NCI-H1436 treated with DMSO at 0.1 percent for 48 hours (cell line): ENCODE measurements at regions not wholly inside any gene's neighbourhood (a gene's known extent, or its start where the extent isn't known, plus 50 kb on each side); places are given as distances from the start of the nearest gene placed in this dataset.
"Not testable (repeated sequence)": the region's sequence is repeated elsewhere in the genome, so short reads cannot be mapped to it uniquely, and the experiment has no call there.

ENCODE experiments used
- DNase-seq: peaks from one replicate; lab custom pipeline; 2025; lab: John Stamatoyannopoulos, UW

DNA sequence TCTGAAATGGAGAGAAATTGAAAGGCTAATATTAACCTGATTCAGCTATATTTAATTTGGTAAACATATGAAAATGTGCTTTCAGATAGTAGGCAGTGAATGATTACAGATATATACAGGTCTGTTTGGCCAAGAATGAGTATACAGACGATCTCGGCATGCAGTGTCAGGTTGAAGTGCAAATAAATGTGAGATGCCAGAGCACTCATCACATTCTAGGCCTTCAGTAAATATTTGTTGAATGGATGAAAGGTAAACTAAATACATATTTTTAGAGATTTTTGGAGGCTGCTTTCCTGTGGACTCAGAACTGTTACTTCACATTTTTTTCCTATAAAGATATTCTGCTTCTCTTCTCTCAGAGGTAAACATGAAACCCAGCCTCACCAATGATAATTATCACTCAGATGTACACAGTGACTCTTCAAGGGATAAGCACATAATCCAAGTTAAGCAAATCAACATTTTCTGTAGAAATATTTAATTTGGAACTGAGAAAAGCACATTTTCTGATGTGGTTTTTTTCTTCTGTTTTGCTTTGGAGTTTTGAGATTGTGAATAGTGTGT lies 702.9 kb downstream of the BRINP3 start:
- no peak for DNase-seq

GRCh38 chr1:189775343-189775742 lies 702.3 kb downstream of the BRINP3 start:
- DNase-seq: no peak

- no peak for DNase-seq
These were observed 698.6 kb downstream of the BRINP3 start for GRCh38 chr1:189779034-189779433.

DNA sequence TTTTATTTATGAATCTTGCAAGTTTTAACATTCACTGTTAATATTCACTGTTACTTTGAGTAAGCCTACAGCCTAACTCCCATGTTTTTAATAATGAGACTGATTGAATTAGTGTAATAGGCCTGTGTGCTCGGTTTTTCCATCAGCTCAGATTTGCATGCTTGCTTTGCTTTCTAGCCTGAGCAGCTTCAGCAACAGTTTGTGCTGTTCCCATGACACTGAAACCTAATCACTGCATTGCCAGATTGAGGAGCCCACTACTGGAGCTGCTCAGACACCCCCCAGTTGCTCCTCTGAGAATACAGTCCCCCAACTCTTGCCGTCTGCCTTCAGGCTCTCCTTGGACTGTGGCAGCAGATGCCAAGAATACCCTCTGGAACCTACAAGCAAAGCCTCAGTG lies 695.4 kb downstream of the BRINP3 start:
- DNase-seq: no peak

- no peak for DNase-seq
These were observed 694.2 kb downstream of the BRINP3 start for GRCh38 chr1:189783456-189783855.

DNA sequence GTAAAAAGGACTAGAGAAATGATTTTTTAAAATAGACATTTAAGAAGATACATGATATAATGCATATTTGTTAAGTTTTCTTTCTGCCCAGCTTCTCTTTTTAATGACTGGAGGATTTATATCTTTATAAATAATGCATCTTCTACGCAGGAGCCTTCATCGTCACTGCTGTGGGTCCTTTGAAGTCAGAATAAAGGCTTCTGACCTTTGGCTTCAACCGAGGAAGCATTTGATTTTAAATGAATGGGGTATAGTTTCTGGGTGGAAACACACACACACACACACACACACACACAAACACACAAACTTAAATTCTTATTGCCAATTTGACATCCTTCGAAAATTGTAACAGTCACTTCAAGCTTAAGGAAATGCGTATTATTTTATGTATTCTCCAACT lies 690.9 kb downstream of the BRINP3 start:
- DNase-seq: no peak

GRCh38 chr1:189787201-189787600 lies 690.5 kb downstream of the BRINP3 start:
- no peak for DNase-seq

DNA sequence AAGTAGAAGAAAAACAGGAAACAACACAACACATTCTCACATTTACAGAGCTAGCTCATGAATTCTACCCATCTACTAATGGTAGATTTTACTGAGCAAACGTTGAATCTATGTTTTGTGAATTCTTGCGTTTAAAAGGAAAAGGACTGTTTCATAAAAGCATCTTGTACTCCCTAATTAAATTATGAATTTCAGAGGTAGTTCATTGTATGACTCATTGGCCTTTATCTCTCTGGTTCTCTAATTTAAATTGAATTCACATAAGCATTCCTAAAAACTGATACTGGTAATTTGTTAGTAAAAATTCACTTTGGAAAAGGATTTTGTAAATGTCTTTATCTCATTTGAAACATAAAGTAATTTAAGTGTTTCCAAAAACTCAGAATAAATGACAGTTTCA lies 687.3 kb downstream of the BRINP3 start:
- no peak for DNase-seq

- no peak for DNase-seq
These were observed 674.3 kb downstream of the BRINP3 start for GRCh38 chr1:189803364-189803763.

GRCh38 chr1:189804352-189804751 lies 673.3 kb downstream of the BRINP3 start:
- no peak for DNase-seq

DNA sequence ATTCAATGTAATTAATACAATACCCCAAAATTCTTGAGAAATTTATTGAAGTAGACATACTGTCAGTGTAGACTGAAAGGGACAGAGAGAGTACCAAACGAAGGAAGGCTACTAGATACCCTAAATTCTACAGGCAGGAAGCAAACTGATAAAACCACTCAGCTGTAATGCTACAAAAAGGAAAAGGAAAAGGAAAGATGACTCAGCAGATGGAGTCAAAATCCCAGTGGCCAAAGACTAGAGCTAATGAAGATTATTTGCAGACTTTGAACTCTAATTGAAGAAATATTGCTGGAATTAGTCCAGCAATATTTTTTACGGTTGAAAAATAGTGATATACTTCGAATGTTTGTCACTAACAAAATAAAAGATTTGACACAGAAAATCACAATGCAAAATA lies 671.9 kb downstream of the BRINP3 start:
- DNase-seq: no peak

GRCh38 chr1:189810639-189811038 lies 667.0 kb downstream of the BRINP3 start:
- not testable (repeated sequence) for DNase-seq

DNA sequence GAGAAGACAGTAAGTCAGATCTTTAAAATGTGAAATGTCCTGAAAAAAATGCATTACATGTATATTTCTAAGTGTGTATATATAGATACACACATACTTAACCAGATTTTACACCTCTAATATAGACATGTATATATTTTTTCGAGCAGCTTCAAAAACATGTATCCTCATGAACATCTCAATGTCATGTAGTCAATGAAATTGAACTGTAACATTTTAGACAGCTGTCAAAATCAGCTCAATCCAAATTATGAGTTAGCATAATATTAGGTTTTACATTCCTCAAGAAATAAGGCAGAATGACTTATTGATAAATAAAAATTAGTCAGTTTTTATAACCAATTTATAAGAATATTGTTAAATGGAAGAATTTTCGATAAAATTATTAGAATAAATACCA lies 665.7 kb downstream of the BRINP3 start:
- no peak for DNase-seq

DNA sequence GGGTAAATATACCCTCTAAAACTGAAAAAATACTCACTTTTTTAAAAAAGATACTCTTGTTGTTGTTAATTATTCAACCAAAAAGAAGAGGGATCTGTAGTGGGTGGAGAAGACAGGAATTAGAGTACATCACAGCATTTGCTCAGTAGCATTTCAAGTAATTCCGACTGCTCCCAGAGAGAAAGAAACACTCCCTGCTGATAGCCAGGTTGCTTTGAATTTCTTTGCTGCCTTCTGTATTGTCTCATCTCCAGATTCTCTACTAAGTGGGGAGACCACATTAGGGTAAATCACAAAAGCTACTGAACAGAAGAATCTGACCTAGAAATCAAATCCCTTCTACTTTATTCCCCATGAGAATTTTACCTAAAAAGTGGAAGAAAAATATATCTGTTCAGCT lies 661.1 kb downstream of the BRINP3 start:
- no peak for DNase-seq

- DNase-seq: no peak
These were observed 657.9 kb downstream of the BRINP3 start for GRCh38 chr1:189819751-189820150.

GRCh38 chr1:189821833-189822232 lies 655.8 kb downstream of the BRINP3 start:
- DNase-seq: no peak

DNA sequence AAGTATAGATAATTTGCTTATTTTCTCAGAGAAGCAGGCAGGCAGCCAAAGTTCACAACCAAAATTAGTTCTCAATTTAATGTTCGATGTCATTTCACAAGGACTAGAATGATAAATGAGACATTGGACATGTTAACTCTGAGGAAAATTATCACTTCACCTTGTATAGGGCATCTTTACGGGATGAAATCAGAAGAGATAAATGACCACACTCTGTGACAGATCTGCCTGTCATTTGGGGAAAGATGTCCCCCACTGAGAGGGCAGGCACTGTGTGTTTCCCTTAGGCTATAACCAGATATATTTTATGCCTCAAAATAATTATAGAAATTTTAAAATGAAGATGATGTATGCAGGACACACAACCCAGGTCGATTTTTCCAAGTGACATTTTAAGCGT lies 642.9 kb downstream of the BRINP3 start:
- DNase-seq: no peak

DNA sequence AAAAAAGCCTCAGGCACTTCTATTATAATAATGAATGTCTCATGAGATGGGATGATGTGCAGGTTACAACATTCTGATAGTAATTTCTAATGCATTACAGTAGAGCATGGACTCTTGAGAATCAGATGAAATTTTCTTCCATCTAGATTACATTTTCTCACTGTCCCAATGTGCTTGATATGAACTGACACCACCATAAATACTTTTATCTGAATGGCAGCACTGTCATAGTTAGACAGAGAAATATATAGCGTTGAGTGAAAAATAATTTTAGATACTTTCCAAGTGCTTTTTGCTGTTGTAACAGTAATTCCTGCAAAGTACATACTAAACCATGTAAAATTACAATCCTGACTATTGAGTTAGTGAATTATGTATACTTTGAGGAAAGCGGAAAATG lies 630.1 kb downstream of the BRINP3 start:
- no peak for DNase-seq

DNA sequence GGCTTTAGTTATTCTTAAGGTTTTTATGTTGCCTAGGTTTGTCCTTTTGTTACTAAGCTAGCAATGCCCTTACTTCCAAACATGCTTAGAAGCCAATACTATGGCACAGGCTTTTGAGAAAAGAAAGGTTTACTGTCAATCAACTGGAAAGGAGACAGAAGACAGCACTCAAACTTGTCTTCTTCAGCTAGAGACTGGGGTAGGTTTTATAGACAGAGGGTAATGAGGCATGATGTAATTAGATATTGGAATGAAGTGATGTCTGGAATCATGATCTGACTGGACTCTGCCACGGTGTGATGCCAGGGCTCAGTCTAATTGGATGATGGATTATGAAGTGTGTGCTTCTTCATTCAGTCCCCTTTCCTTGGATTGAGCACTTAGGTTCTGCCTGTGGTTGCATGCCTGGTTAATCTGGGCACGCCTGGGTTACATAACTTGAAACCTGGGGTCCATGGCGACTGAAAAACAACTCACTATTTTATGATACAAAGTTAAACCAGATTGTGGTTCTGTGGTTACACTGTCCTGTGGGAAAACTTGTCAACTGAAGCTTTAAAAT lies 625.8 kb downstream of the BRINP3 start:
- DNase-seq: no peak

GRCh38 chr1:189859385-189859977 lies 618.2 kb downstream of the BRINP3 start:
- no peak for DNase-seq

GRCh38 chr1:189866606-189867005 lies 611.1 kb downstream of the BRINP3 start:
- DNase-seq: no peak

- DNase-seq: no peak
These were observed 609.6 kb downstream of the BRINP3 start for GRCh38 chr1:189868021-189868420.

DNA sequence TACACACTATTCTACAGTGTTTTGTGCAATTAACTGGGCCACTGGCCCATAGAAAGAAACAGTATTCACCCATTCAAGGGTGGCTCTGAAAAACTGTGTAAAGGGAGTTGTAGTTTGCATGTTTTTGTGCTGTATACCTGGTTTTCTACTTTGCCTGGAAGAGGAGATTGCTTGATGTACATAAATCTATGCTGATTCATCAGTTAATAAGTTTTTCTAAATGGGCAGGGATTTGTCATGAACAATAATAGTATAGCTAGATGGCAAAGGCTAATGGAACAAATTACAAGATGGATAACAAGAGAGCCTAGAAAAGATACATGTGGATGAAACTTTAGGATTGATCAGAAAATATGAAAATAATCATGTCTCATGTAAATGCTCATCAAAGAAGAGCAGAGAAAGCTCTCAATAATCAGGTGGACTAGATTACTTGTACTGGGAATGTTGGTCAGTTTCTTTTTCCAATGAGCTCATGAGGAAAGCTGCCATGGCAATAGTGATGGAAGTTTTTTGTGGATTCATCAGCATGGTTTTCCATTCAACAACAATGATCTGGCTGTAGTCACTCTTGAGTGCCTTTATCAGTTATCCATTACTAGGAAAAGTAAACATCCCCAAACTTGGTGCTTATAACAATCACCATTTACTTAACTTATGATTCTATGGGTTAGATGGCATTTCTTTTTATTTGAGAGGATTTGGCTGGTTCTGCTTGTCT lies 602.8 kb downstream of the BRINP3 start:
- DNase-seq: no peak
